OCI-LY3 (cell line): ENCODE measurements at regions not wholly inside any gene's neighbourhood (a gene's known extent, or its start where the extent isn't known, plus 50 kb on each side); places are given as distances from the start of the nearest gene placed in this dataset.

ENCODE experiments used
- CTCF ChIP-seq: fragments of 200-600, 300-600 bp; sonication (generic); IDR thresholded peaks from 2 replicates; pipeline ENCODE4 v1.5.1; 2014; ENCODE audit warnings: antibody characterized with exemption, low read length, low read depth
- EZH2phosphoT487 ChIP-seq: fragments of 200-600 bp; shearing (Covaris generic); IDR thresholded peaks from 2 replicates; pipeline ENCODE4 v1.6.1; 2018; ENCODE audit warnings: antibody characterized with exemption, mixed run types, low read depth

- TF ChIP-seq EZH2phosphoT487: no peak
- TF ChIP-seq CTCF: no peak
These were observed 155.9 kb upstream of the SPATS2L start for GRCh38 chr2:200150411-200151086.
